OCI-LY3 (cell line): ENCODE measurements at regions not wholly inside any gene's neighbourhood (a gene's known extent, or its start where the extent isn't known, plus 50 kb on each side); places are given as distances from the start of the nearest gene placed in this dataset.
"Not testable (repeated sequence)": the region's sequence is repeated elsewhere in the genome, so short reads cannot be mapped to it uniquely, and the experiment has no call there.

Source experiments
- H2AFZ ChIP-seq: fragments of 200-600, 300-600 bp; shearing (Covaris generic); 2 replicates; pipeline ENCODE4 v1.6.0; 2014; ENCODE audit warnings: antibody characterized with exemption, low read depth, low read length
- H3K27ac ChIP-seq: fragments of 200-600, 300-600 bp; sonication (generic); 2 replicates; pipeline ENCODE4 v1.5.1; 2014; ENCODE audit warnings: mild to moderate bottlenecking, low read length, moderate library complexity, mixed read lengths
- H3K27me3 ChIP-seq: fragments of 200-600, 300-600 bp; sonication (generic); 2 replicates; pipeline ENCODE4 v1.6.1; 2014; ENCODE audit warnings: low read depth, low read length, mixed read lengths
- H3K36me3 ChIP-seq: fragments of 200-600, 300-600 bp; sonication (generic); replicated peaks from 2 replicates; pipeline ENCODE3; 2014; ENCODE audit warnings: low read depth, low read length, mixed read lengths
- H3K4me1 ChIP-seq: fragments of 300-600, 200-600 bp; sonication (generic); 2 replicates; pipeline ENCODE4 v1.6.1; 2014; ENCODE audit warnings: low read length, mixed read lengths
- H3K4me2 ChIP-seq: fragments of 200-600, 300-600 bp; sonication (generic); 2 replicates; pipeline ENCODE4 v1.6.1; 2014; ENCODE audit warnings: low read length, mixed read lengths
- H3K4me3 ChIP-seq: fragments of 300-600, 200-600 bp; sonication (generic); 2 replicates; pipeline ENCODE4 v1.5.1; 2014; ENCODE audit warnings: antibody characterized with exemption, mild to moderate bottlenecking, low read length, moderate library complexity
- H3K79me2 ChIP-seq: fragments of 300-600, 200-600 bp; shearing (Covaris generic); 2 replicates; pipeline ENCODE4 v1.6.1; 2014; ENCODE audit warnings: mild to moderate bottlenecking, low read length, mixed read lengths
- H3K9ac ChIP-seq: fragments of 300-600, 200-600 bp; shearing (Covaris generic); 2 replicates; pipeline ENCODE4 v1.6.0; 2014; ENCODE audit warnings: mild to moderate bottlenecking, low read length, moderate library complexity
- H3K9me3 ChIP-seq: fragments of 200-600, 300-600 bp; shearing (Covaris generic); 2 replicates; pipeline ENCODE4 v1.6.1; 2014; ENCODE audit warnings: low read length, mixed read lengths; ENCODE audit not compliant: insufficient read depth
- H4K20me1 ChIP-seq: fragments of 200-600, 300-600 bp; sonication (generic); 2 replicates; pipeline ENCODE4 v1.6.1; 2016; ENCODE audit warnings: low read length, mixed read lengths; ENCODE audit not compliant: insufficient read depth
- EZH2phosphoT487 ChIP-seq: fragments of 200-600 bp; shearing (Covaris generic); IDR thresholded peaks from 2 replicates; pipeline ENCODE4 v1.6.1; 2018; ENCODE audit warnings: antibody characterized with exemption, mixed run types, low read depth
- TF ChIP-seq, protein P1 (sequence below): fragments of 200-600, 300-600 bp; sonication (generic); IDR thresholded peaks from 2 replicates; pipeline ENCODE4 v1.5.1; 2014; ENCODE audit warnings: antibody characterized with exemption, low read length, low read depth

DNA sequence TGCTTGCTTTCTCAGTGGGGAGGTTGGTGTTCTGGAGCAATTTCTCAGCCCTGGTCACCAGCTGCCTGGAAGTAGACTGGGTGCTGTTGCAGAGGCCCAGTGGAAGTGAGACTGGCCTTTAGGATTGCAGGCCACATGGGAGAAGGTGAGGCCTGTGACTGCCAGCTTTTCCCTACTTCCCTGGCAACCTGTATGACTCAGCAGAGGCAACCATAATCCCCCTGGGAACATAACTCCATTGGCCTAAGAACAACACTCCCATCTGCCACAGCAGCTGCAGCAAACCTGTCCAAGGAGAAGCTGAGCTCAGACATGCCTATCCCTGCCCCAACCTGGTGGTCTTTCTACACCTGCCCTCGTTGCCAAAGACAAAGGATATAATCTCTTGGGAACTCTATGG is 473.5 kb upstream of the SPTLC3 start:
- Histone ChIP-seq H3K27me3 (no peaks in the 10 kb centered on the region), H3K79me2 (no peaks in the 10 kb centered on the region), H3K9ac (no peak overlapping the region), H2AFZ (no peak overlapping the region), H3K27ac (no peak overlapping the region), H3K4me3 (no peak overlapping the region), H3K4me1 (no peaks in the 10 kb centered on the region), H3K4me2 (no peak overlapping the region), H3K9me3 (no peaks in the 10 kb centered on the region), H4K20me1 (no peaks in the 10 kb centered on the region), H3K36me3 (no peaks in the 10 kb centered on the region)
- TF ChIP-seq, protein P1, sequence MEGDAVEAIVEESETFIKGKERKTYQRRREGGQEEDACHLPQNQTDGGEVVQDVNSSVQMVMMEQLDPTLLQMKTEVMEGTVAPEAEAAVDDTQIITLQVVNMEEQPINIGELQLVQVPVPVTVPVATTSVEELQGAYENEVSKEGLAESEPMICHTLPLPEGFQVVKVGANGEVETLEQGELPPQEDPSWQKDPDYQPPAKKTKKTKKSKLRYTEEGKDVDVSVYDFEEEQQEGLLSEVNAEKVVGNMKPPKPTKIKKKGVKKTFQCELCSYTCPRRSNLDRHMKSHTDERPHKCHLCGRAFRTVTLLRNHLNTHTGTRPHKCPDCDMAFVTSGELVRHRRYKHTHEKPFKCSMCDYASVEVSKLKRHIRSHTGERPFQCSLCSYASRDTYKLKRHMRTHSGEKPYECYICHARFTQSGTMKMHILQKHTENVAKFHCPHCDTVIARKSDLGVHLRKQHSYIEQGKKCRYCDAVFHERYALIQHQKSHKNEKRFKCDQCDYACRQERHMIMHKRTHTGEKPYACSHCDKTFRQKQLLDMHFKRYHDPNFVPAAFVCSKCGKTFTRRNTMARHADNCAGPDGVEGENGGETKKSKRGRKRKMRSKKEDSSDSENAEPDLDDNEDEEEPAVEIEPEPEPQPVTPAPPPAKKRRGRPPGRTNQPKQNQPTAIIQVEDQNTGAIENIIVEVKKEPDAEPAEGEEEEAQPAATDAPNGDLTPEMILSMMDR = no peak
- TF ChIP-seq EZH2phosphoT487 = no peak

DNA sequence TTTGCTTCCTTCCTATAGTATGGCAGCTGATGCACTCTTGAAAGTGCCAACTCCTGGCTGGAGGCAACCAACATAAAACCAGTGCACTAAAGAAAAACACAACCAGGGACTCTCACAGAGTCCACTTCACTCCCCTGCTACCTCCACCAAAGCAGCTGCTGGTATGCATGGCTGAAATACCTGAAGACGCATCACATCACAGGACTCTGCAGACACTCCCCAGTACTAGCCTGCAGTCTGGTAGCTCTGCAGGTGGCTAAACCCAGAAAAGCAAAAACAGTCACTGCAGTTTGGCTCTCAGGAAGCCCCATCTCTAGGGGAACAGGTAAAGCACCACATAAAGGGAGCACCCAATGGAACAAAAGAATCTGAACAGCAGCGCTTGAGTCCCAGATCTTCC is 473.0 kb upstream of the SPTLC3 start:
- no peaks in the 10 kb centered on the region for H4K20me1 ChIP-seq
- H3K9me3 ChIP-seq = no peaks in the 10 kb centered on the region
- H3K36me3 ChIP-seq = no peaks in the 10 kb centered on the region
- H3K4me1 ChIP-seq = no peaks in the 10 kb centered on the region
- no peak overlapping the region for H2AFZ ChIP-seq
- H3K4me2 ChIP-seq = no peak overlapping the region
- H3K79me2 ChIP-seq = no peaks in the 10 kb centered on the region
- no peak overlapping the region for H3K4me3 ChIP-seq
- H3K27ac ChIP-seq = no peak overlapping the region
- TF ChIP-seq EZH2phosphoT487 = no peak
- TF ChIP-seq, protein P1 = no peak
- H3K9ac ChIP-seq = no peak overlapping the region
- H3K27me3 ChIP-seq = no peaks in the 10 kb centered on the region

DNA sequence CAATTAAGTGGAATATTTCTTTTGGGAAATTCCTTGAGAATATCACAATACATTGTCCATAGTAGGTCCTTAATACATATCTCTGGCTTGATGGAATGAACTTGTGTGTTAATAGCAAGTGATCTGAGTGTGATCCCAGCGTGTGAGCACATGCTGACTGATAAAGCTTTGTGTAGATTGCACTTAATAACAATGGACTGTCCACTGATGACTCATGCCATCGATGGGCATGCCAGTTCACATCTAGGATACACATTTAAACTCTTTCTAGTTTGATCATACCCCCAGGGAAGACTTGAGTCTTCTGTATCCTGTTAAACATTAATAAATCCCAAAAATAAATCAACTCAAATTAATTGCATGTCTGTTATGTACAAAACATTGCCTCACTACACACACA is 454.3 kb upstream of the SPTLC3 start:
- H3K27me3 ChIP-seq = no peaks in the 10 kb centered on the region
- no peak overlapping the region for H2AFZ ChIP-seq
- no peak overlapping the region for H3K9ac ChIP-seq
- H4K20me1 ChIP-seq = no peaks in the 10 kb centered on the region
- H3K4me3 ChIP-seq = no peak overlapping the region
- H3K4me2 ChIP-seq = no peak overlapping the region
- H3K79me2 ChIP-seq = no peaks in the 10 kb centered on the region
- H3K4me1 ChIP-seq = no peaks in the 10 kb centered on the region
- no peak for TF ChIP-seq EZH2phosphoT487
- TF ChIP-seq, protein P1 = no peak
- no peaks in the 10 kb centered on the region for H3K36me3 ChIP-seq
- H3K27ac ChIP-seq = no peak overlapping the region
- no peaks in the 10 kb centered on the region for H3K9me3 ChIP-seq

DNA sequence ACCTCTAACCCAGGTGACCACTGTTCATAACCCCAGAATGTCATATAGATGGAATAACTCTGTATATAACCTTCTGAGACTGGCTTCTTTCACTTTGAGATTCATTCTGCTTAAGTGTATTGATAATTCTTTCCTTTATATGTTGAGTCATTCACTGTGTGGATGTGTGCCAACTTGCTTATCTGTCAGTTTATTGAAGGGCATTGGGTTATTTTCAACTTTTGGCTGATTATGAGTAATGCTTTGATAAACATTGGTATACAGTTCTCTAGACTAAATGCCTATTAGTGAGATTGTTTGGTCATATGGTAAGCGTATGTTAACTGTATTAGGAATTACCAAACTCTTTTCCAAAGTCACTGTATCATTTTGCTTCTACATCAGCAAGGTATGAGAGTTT is 453.4 kb upstream of the SPTLC3 start:
- no peak overlapping the region for H3K4me2 ChIP-seq
- no peak overlapping the region for H3K9ac ChIP-seq
- H3K4me3 ChIP-seq = no peak overlapping the region
- no peak for TF ChIP-seq EZH2phosphoT487
- TF ChIP-seq, protein P1 = no peak
- no peaks in the 10 kb centered on the region for H4K20me1 ChIP-seq
- H3K27me3 ChIP-seq = no peaks in the 10 kb centered on the region
- no peak overlapping the region for H3K27ac ChIP-seq
- H3K9me3 ChIP-seq = no peaks in the 10 kb centered on the region
- H3K79me2 ChIP-seq = no peaks in the 10 kb centered on the region
- no peaks in the 10 kb centered on the region for H3K4me1 ChIP-seq
- H2AFZ ChIP-seq = no peak overlapping the region
- no peaks in the 10 kb centered on the region for H3K36me3 ChIP-seq

DNA sequence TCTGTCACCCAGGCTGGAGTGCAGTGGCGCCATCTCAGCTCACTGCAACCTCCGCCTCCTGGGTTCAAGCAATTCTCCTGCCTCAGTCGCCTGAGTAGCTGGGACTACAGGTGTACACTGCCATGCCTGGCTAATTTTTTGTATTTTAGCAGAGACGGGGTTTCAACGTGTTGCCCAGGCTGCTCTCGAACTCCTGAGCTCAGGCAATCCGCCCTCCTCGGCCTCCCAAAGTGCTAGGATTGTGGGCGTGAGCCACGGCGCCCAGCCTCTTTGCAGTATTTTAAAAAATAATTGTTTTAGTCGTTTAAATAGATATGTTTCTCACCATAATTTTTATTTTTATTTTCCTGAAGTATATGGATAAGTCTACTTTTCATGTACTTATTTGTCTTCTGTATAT is 452.9 kb upstream of the SPTLC3 start:
- not testable (repeated sequence) for H3K36me3 ChIP-seq, H3K79me2 ChIP-seq, H3K9me3 ChIP-seq, H3K27me3 ChIP-seq, H4K20me1 ChIP-seq, H2AFZ ChIP-seq, H3K9ac ChIP-seq, H3K4me3 ChIP-seq, H3K4me2 ChIP-seq, H3K4me1 ChIP-seq, H3K27ac ChIP-seq
